SK-N-SH treated with all-trans-retinoic acid at 6 μM for 48 hours (cell line): ENCODE measurements at regions not wholly inside any gene's neighbourhood (a gene's known extent, or its start where the extent isn't known, plus 50 kb on each side); places are given as distances from the start of the nearest gene placed in this dataset.

Experiments used
- ARNTL ChIP-seq: fragments of 450-650 bp; formaldehyde crosslinking; IDR thresholded peaks from 2 replicates; pipeline ENCODE4 v1.5.0; 2020; ENCODE audit warnings: low read depth, mild to moderate bottlenecking, moderate library complexity, borderline replicate concordance
- ISL1 ChIP-seq: fragments of 250-450 bp; sonication (Bioruptor Pico); IDR thresholded peaks from 2 replicates; pipeline ENCODE4 v2.1.2; 2022; ENCODE audit warnings: mild to moderate bottlenecking, moderate library complexity
- POU6F1 ChIP-seq: fragments of 250-450 bp; sonication (Bioruptor Pico); IDR thresholded peaks from 2 replicates; pipeline ENCODE4 v1.8.0; 2021; ENCODE audit warnings: low read depth, mild to moderate bottlenecking, moderate library complexity, borderline replicate concordance
- TCF4 ChIP-seq: fragments of 250-450 bp; sonication (Bioruptor Pico); IDR thresholded peaks from 2 replicates; pipeline ENCODE4 v1.8.0; 2021; ENCODE audit warnings: mild to moderate bottlenecking, moderate library complexity, borderline replicate concordance
- ZNF565 ChIP-seq: fragments of 450-650 bp; formaldehyde crosslinking; conservative IDR thresholded peaks from 2 replicates; pipeline ENCODE4 v1.5.0; 2020; ENCODE audit warnings: low read depth, mild to moderate bottlenecking, moderate library complexity

- no peak for TF ChIP-seq ISL1 (CRISPR knock-in tag)
- no peak for TF ChIP-seq ZNF565 (CRISPR knock-in tag)
- TF ChIP-seq POU6F1 (CRISPR knock-in tag) = no peak
- TF ChIP-seq ARNTL (CRISPR knock-in tag) = no peak
- no peak for TF ChIP-seq TCF4 (CRISPR knock-in tag)
Observed at GRCh38 chr5:1983919-1984695, 101.4 kb upstream of the IRX4 start.
